MM.1S (cell line): ENCODE measurements at regions not wholly inside any gene's neighbourhood (a gene's known extent, or its start where the extent isn't known, plus 50 kb on each side); places are given as distances from the start of the nearest gene placed in this dataset.

Experiments
- CTCF ChIP-seq: fragments of 300-600 bp; sonication (generic); IDR thresholded peaks from 2 replicates; pipeline ENCODE4 v1.5.1; 2016; ENCODE audit warnings: antibody characterized with exemption, low read length, mixed read lengths
- EZH2phosphoT487 ChIP-seq: fragments of 300-600 bp; sonication (generic); IDR thresholded peaks from 2 replicates; pipeline ENCODE4 v1.6.1; 2018; ENCODE audit warnings: antibody characterized with exemption, low read length

GRCh38 chr1:57591842-57592241 lies 168.0 kb upstream of the DAB1 start:
- TF ChIP-seq EZH2phosphoT487: no peak
- no peak for TF ChIP-seq CTCF
